Activated T-helper 2 cell treated with anti-CD3 and anti-CD28 coated beads, Interferon-gamma antibody, Interleukin-2, Interleukin-4, amounts not matched to agents 10 μg/mL and 5 μg/mL and 100 μg/mL, durations not matched to agents 14 hours and 24 hours and 36 hours (primary cell): ENCODE measurements at regions not wholly inside any gene's neighbourhood (a gene's known extent, or its start where the extent isn't known, plus 50 kb on each side); places are given as distances from the start of the nearest gene placed in this dataset.
"Not testable (repeated sequence)": the region's sequence is repeated elsewhere in the genome, so short reads cannot be mapped to it uniquely, and the experiment has no call there.

Experiments used
- DNase-seq: peaks from one replicate; pipeline ENCODE4 v3.0.0; 2021; ENCODE audit warnings: low spot score
- H3K27ac Mint-ChIP-seq: one replicate; pipeline ENCODE4 v1.8.0; 2021; ENCODE audit warnings: mixed read lengths
- H3K27me3 Mint-ChIP-seq: one replicate; pipeline ENCODE4 v1.8.0; 2021; ENCODE audit warnings: low read depth, mixed read lengths
- H3K36me3 Mint-ChIP-seq: one replicate; pipeline ENCODE4 v1.8.0; 2021; ENCODE audit warnings: low read depth, mixed read lengths
- H3K4me1 Mint-ChIP-seq: one replicate; pipeline ENCODE4 v1.8.0; 2021; ENCODE audit warnings: low read depth, mixed read lengths
- H3K4me3 Mint-ChIP-seq: one replicate; pipeline ENCODE4 v1.8.0; 2021; ENCODE audit warnings: low read depth, mild to moderate bottlenecking, moderate library complexity, mixed read lengths
- H3K9me3 Mint-ChIP-seq: one replicate; pipeline ENCODE4 v1.8.0; 2021; ENCODE audit warnings: mixed read lengths
- intact Hi-C: fragments of 100-400 bp; cut with micrococcal nuclease; formaldehyde crosslinking; loops from one replicate; pipeline ENCODE4 v1.15.1; 2023

DNA sequence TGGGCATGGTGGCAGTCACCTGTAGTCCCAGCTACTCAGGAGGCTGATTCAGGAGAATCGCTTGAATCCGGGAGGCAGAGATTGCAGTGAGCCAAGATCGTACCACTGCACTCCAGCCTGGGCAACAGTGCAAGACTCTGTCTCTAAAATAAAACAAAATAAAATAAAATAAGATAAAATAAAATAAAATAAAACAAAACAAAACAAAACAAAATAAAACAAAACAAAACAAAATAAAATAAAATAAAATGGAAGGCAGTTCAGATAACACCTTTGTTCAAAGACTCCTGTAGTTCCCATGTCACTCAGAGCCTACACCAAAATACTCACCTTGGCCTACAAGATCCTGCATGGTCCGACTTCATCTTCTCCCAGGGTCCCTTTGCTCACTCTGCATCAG lies 61.3 kb downstream of the SYF2 start:
- H3K4me1 Mint-ChIP-seq, H3K4me3 Mint-ChIP-seq, DNase-seq, H3K27ac Mint-ChIP-seq, H3K36me3 Mint-ChIP-seq, H3K9me3 Mint-ChIP-seq, H3K27me3 Mint-ChIP-seq, intact Hi-C loops: not testable (repeated sequence)

- DNase-seq = no peak
Observed at GRCh38 chr1:25170439-25170838, 61.9 kb downstream of the SYF2 start.

DNA sequence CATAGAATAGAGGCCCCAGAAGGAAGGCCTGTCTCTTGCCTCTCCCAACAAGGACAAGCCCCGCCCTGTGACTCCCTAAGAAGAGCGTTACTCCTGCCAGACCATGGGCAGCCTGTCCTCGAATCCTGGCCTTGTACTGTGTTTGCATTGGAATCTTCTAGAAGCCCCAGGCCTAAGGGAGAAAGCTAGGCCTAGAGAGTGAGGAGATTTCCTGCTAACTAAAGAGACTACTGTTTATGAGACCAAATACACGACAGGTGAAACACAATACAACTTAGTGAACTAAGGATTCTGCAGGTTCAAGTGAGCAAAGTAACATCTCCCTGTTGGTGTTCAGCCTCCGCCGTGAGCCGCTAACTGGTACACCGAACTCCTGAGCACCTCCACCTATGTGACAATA lies 62.7 kb downstream of the SYF2 start:
- Mint-ChIP-seq H3K36me3 (no peaks in the 10 kb centered on the region), H3K27me3 (peaks cover 3% of the 10 kb centered on the region), H3K9me3 (no peaks in the 10 kb centered on the region), H3K4me3 (no peak overlapping the region), H3K27ac (no peak overlapping the region), H3K4me1 (no peaks in the 10 kb centered on the region)
- intact Hi-C loops = no loop called here
- no peak for DNase-seq

More at GRCh38 chr1:25170439-25170838, 61.9 kb downstream of the SYF2 start:
- Mint-ChIP-seq H3K27me3 (no peaks in the 10 kb centered on the region), H3K9me3 (no peaks in the 10 kb centered on the region), H3K27ac (no peak overlapping the region), H3K4me3 (no peak overlapping the region), H3K4me1 (no peaks in the 10 kb centered on the region), H3K36me3 (no peaks in the 10 kb centered on the region)
- intact Hi-C loops = no loop called here

DNA sequence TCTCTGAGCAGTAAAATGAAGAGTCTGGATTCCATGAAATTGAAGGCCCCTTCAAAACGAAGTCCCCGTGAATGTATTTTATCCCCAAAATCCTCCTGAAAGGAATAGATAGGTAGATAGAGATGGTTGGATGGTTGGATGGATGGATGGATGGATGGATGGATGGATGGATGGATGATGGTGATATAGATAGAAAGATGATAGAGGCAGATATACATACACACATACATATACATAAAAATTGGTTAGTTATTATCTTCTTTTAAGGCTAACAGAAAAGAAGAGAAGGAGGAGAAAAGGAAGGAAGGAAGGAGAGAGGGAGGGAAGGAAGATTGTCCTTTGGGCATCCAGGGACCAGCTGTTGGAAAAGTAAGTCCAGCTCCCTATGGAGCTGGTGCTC lies 63.1 kb downstream of the SYF2 start:
- Mint-ChIP-seq H3K27ac (no peak overlapping the region), H3K4me3 (no peak overlapping the region), H3K4me1 (no peaks in the 10 kb centered on the region), H3K36me3 (no peaks in the 10 kb centered on the region), H3K9me3 (no peaks in the 10 kb centered on the region), H3K27me3 (peaks cover 5% of the 10 kb centered on the region)
- DNase-seq = no peak
- intact Hi-C loops = no loop called here

DNA sequence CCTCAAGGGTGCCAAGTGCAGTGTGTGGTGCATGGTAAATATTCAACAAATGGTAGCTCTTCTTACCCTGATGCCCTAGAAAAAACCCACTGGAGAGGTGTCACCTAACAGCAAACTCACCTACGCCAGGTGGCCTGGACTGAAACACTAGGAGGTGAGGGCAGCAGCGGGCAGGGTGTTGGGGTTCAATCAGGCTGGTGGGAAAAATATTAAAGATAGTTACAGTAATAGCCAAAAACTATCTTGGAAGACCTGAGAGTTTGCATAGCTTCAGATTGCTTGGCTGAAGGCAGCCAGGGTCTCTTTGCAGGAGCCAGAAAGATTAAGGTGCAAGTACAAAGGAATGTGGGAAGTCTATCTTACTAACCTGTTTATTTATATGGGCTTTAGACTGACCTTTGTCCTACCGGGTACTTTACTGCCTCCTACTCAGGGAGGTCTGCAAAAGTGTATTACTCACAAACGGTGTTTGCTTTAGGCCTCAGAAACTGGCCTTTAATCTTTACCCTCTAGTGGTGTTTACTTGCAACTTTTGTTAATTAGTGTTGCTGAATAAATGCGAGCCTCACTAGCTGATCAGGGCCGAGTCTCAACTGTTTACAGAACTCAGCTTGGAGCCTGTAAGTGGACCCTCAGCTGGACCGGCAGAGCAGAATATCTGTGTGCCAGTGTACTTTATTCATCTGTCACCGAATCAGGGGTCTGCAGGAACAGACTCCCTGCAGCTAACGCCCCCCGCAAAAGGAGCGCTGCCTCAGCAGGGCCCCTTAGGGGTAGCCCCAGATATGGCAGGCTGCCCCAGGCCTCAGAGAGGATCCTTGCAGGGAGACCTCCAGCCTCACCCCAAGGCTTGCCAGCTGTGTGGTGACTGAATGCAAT lies 63.9 kb downstream of the SYF2 start:
- no peak overlapping the region for H3K27ac Mint-ChIP-seq
- H3K4me1 Mint-ChIP-seq = no peaks in the 10 kb centered on the region
- peaks cover 8% of the 10 kb centered on the region for H3K27me3 Mint-ChIP-seq
- no peaks in the 10 kb centered on the region for H3K9me3 Mint-ChIP-seq
- no peaks in the 10 kb centered on the region for H3K36me3 Mint-ChIP-seq
- DNase-seq = no peak
- intact Hi-C loops = no loop called here
- H3K4me3 Mint-ChIP-seq = no peak overlapping the region

DNA sequence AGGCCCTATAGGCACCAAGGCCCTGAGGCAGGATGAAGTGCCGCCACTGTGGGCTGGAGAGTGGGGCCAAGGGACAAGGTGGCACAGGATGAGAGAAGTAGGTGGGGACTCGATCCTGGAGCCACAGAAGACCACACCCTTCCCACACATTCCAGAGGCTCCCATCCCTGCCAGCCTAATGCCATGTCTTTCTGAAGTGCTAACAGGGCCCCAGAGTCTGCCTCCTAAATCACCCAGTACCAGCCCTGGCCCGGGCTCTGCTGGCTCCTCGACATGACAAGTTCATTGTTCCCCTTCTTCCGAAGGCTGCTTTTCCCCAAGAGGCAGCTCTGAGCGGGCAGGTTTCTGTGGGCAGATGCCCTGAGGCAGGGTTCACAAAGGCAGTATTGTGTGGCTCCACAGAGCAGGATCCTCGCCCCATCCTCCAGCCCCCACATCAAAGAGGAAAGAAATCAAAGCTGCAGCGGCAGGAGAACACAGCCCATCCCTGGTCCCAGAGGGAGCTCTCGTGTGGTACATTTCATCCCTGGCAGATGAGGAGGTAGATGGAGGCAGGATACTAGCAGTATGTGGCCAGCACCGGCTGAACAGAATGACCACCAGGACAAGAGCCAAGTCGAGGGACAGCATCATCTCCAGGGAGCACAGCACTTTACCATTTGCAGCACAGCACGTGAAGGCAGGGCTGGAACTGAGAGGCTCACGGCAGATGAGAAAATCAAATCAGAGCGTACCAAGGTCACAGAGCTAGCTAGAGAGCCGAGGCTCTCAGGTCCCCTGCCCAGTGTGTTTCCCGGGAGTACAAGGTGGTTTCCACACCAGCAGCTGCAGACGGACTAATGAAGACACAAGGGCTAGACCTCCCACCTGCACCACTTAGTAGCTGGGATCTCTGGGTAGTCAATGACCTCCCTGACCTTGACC lies 64.8 kb downstream of the SYF2 start:
- intact Hi-C loops = no loop called here
- no peak overlapping the region for H3K27ac Mint-ChIP-seq
- no peak for DNase-seq
- H3K4me3 Mint-ChIP-seq = no peak overlapping the region
- H3K9me3 Mint-ChIP-seq = no peaks in the 10 kb centered on the region
- peaks cover 12% of the 10 kb centered on the region for H3K27me3 Mint-ChIP-seq
- no peaks in the 10 kb centered on the region for H3K36me3 Mint-ChIP-seq
- H3K4me1 Mint-ChIP-seq = no peaks in the 10 kb centered on the region

GRCh38 chr1:25166847-25167246 lies 65.5 kb downstream of the SYF2 start:
- DNase-seq = no peak
- Mint-ChIP-seq H3K4me3 (no peak overlapping the region), H3K36me3 (no peaks in the 10 kb centered on the region), H3K27ac (no peak overlapping the region), H3K9me3 (no peaks in the 10 kb centered on the region), H3K27me3 (peaks cover 18% of the 10 kb centered on the region), H3K4me1 (no peaks in the 10 kb centered on the region)
- intact Hi-C loops = no loop called here

GRCh38 chr1:25163986-25164385 lies 68.3 kb downstream of the SYF2 start:
- Mint-ChIP-seq H3K27ac (no peak overlapping the region), H3K9me3 (no peaks in the 10 kb centered on the region), H3K4me3 (no peak overlapping the region), H3K4me1 (no peaks in the 10 kb centered on the region), H3K27me3 (peaks cover 38% of the 10 kb centered on the region), H3K36me3 (no peaks in the 10 kb centered on the region)
- no peak for DNase-seq
- intact Hi-C loops = no loop called here

DNA sequence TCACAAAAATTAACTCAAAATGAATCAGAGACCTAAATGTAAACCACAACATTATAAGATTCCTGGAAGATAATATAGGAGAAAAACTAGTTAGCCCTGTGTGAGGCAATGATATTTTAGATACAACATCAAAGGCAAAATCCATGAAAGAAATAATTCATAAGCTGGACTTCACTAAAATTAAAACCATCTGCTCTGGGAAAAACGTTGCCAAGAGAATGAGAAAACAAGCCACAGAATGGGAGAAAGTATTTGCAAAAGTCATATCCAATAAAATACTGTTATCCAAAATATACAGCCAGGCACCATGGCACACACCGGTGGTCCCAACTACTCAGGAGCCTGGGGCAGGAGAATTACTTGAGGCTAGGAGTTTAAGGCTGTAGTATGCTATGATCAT lies 70.3 kb downstream of the SYF2 start:
- no peaks in the 10 kb centered on the region for H3K4me1 Mint-ChIP-seq
- H3K4me3 Mint-ChIP-seq = no peak overlapping the region
- no peaks in the 10 kb centered on the region for H3K9me3 Mint-ChIP-seq
- intact Hi-C loops = no loop called here
- no peaks in the 10 kb centered on the region for H3K36me3 Mint-ChIP-seq
- H3K27me3 Mint-ChIP-seq = peaks cover 49% of the 10 kb centered on the region
- no peak overlapping the region for H3K27ac Mint-ChIP-seq
- DNase-seq = no peak

DNA sequence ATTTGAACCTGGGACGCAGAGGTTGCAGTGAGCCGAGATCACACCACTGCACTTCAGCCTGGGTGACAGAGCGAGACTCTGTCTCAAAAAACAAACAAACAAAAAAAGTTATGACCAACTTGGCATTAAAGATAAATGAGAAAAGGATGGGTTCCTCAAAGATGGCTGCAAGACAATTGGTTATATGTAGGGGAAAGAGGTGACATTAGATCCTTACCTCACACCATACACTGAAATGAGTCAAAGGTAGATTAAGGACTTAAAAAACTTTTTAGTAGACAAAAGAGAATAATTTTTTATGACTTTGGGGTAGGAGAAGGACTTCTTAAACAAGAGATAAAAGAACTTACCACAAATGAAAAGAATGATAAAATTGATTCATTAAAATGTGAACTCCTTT lies 74.5 kb downstream of the SYF2 start:
- intact Hi-C loops = no loop called here
- Mint-ChIP-seq H3K4me3 (no peak overlapping the region), H3K27ac (no peak overlapping the region), H3K4me1 (no peaks in the 10 kb centered on the region), H3K27me3 (peaks cover 63% of the 10 kb centered on the region), H3K9me3 (no peaks in the 10 kb centered on the region), H3K36me3 (no peaks in the 10 kb centered on the region)
- no peak for DNase-seq

DNA sequence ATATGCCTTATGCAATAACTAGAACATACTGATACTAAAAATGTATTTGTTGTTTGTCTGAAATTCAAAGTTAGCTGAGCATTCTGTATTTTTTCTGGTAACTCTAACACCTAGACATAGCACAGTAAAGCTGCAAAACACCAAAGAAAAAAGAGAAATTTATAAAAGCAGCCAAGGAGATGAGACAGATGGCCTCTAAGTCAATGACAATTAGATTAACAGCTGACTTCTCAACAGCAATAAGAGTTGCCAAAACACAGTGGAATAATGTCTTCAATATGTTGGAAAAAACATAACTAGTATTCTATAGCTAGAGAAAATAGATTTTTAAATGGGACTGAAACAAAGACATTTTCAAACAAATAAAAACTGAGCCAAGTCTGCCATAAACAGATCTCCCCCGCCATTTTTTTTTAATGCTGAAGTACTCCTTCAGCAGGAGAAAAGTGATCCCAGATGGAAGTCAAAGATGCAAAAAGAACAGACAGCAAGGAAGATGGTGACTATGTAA lies 81.3 kb downstream of the SYF2 start:
- H3K27ac Mint-ChIP-seq = no peak overlapping the region
- peaks cover 53% of the 10 kb centered on the region for H3K27me3 Mint-ChIP-seq
- H3K4me1 Mint-ChIP-seq = peaks cover 4% of the 10 kb centered on the region
- no peak for DNase-seq
- H3K36me3 Mint-ChIP-seq = no peaks in the 10 kb centered on the region
- intact Hi-C loops = no loop called here
- H3K9me3 Mint-ChIP-seq = no peaks in the 10 kb centered on the region
- H3K4me3 Mint-ChIP-seq = no peak overlapping the region

GRCh38 chr1:25148673-25149300 lies 83.5 kb downstream of the SYF2 start:
- Mint-ChIP-seq H3K27me3 (peaks cover 39% of the 10 kb centered on the region), H3K9me3 (no peaks in the 10 kb centered on the region), H3K4me3 (no peak overlapping the region), H3K36me3 (no peaks in the 10 kb centered on the region), H3K4me1 (peaks cover 4% of the 10 kb centered on the region), H3K27ac (no peak overlapping the region)
- DNase-seq = no peak
- intact Hi-C loops = loop anchor here (2.0 kb wide), 1 partner anchor 300 kb away; no protein-coding TSS in a partner anchor
